ENCODE measurements at regions not wholly inside any gene's neighbourhood (a gene's known extent, or its start where the extent isn't known, plus 50 kb on each side); places are given as distances from the start of the nearest gene placed in this dataset.

DNA sequence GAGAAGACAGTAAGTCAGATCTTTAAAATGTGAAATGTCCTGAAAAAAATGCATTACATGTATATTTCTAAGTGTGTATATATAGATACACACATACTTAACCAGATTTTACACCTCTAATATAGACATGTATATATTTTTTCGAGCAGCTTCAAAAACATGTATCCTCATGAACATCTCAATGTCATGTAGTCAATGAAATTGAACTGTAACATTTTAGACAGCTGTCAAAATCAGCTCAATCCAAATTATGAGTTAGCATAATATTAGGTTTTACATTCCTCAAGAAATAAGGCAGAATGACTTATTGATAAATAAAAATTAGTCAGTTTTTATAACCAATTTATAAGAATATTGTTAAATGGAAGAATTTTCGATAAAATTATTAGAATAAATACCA is 665.7 kb downstream of the BRINP3 start:
- TF ChIP-seq, protein P1, sequence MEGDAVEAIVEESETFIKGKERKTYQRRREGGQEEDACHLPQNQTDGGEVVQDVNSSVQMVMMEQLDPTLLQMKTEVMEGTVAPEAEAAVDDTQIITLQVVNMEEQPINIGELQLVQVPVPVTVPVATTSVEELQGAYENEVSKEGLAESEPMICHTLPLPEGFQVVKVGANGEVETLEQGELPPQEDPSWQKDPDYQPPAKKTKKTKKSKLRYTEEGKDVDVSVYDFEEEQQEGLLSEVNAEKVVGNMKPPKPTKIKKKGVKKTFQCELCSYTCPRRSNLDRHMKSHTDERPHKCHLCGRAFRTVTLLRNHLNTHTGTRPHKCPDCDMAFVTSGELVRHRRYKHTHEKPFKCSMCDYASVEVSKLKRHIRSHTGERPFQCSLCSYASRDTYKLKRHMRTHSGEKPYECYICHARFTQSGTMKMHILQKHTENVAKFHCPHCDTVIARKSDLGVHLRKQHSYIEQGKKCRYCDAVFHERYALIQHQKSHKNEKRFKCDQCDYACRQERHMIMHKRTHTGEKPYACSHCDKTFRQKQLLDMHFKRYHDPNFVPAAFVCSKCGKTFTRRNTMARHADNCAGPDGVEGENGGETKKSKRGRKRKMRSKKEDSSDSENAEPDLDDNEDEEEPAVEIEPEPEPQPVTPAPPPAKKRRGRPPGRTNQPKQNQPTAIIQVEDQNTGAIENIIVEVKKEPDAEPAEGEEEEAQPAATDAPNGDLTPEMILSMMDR (IDR thresholded peaks at IDR 0.05; ENCODE audit: borderline replicate concordance, control extremely low read depth, extremely low read depth, insufficient read depth, missing control alignments) = no peak
- no peak for DNase-seq (ENCODE audit: low spot score)
- in situ Hi-C loops (cut with MboI; ENCODE audit: low sequenced_read_pairs, unreplicated experiment) = no loop called here

DNA sequence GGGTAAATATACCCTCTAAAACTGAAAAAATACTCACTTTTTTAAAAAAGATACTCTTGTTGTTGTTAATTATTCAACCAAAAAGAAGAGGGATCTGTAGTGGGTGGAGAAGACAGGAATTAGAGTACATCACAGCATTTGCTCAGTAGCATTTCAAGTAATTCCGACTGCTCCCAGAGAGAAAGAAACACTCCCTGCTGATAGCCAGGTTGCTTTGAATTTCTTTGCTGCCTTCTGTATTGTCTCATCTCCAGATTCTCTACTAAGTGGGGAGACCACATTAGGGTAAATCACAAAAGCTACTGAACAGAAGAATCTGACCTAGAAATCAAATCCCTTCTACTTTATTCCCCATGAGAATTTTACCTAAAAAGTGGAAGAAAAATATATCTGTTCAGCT is 661.1 kb downstream of the BRINP3 start:
- TF ChIP-seq, protein P1 (IDR thresholded peaks at IDR 0.05; ENCODE audit: borderline replicate concordance, control extremely low read depth, extremely low read depth, insufficient read depth, missing control alignments) = no peak
- no peak for DNase-seq (ENCODE audit: low spot score)
- in situ Hi-C loops (cut with MboI; ENCODE audit: low sequenced_read_pairs, unreplicated experiment) = no loop called here

DNA sequence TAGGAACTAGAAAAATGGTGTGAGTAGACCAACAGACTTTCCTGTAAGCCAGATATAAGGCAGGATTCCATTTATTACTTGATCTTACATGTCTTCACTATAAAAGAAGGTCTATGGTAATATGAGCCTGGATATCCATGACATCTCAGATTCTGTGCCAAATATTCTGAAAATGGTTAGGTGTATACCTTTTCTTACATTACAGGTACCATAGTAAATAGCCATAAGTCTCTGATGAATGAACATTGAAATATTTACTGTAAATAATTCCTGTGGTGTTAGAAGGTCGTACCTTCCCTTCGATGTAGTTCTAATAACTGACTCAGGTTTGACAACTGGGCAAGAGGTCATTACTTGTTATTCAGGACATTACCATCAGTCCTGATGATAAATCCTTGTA is 657.9 kb downstream of the BRINP3 start:
- TF ChIP-seq, protein P1 (IDR thresholded peaks at IDR 0.05; ENCODE audit: borderline replicate concordance, control extremely low read depth, extremely low read depth, insufficient read depth, missing control alignments) = no peak
- in situ Hi-C loops (cut with MboI; ENCODE audit: low sequenced_read_pairs, unreplicated experiment) = no loop called here
- no peak for DNase-seq (ENCODE audit: low spot score)

DNA sequence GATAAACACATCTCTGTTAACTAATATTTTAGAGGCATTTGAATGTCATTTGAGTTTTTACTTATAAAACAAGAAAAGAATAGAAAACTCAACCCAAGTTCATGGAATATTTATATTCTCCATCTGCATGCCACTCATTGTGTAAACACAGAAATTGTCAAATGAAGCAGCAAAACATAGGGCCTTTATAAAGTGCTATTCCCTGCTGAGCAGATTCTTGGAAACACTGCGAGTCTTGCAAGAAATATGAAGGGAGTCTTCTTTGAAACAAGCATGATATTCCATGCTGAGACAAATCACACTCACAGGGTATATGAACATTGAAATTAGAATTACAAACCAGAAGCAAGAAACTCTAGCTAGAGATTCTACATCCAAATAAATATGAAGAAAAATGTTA is 655.8 kb downstream of the BRINP3 start:
- TF ChIP-seq, protein P1 (IDR thresholded peaks at IDR 0.05; ENCODE audit: borderline replicate concordance, control extremely low read depth, extremely low read depth, insufficient read depth, missing control alignments) = no peak
- in situ Hi-C loops (cut with MboI; ENCODE audit: low sequenced_read_pairs, unreplicated experiment) = no loop called here
- no peak for DNase-seq (ENCODE audit: low spot score)

DNA sequence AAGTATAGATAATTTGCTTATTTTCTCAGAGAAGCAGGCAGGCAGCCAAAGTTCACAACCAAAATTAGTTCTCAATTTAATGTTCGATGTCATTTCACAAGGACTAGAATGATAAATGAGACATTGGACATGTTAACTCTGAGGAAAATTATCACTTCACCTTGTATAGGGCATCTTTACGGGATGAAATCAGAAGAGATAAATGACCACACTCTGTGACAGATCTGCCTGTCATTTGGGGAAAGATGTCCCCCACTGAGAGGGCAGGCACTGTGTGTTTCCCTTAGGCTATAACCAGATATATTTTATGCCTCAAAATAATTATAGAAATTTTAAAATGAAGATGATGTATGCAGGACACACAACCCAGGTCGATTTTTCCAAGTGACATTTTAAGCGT is 642.9 kb downstream of the BRINP3 start:
- in situ Hi-C loops (cut with MboI; ENCODE audit: low sequenced_read_pairs, unreplicated experiment) = no loop called here
- no peak for DNase-seq (ENCODE audit: low spot score)

DNA sequence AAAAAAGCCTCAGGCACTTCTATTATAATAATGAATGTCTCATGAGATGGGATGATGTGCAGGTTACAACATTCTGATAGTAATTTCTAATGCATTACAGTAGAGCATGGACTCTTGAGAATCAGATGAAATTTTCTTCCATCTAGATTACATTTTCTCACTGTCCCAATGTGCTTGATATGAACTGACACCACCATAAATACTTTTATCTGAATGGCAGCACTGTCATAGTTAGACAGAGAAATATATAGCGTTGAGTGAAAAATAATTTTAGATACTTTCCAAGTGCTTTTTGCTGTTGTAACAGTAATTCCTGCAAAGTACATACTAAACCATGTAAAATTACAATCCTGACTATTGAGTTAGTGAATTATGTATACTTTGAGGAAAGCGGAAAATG is 630.1 kb downstream of the BRINP3 start:
- no peak for DNase-seq (ENCODE audit: low spot score)
- TF ChIP-seq, protein P1 (IDR thresholded peaks at IDR 0.05; ENCODE audit: borderline replicate concordance, control extremely low read depth, extremely low read depth, insufficient read depth, missing control alignments) = no peak
- in situ Hi-C loops (cut with MboI; ENCODE audit: low sequenced_read_pairs, unreplicated experiment) = no loop called here

More for the DNA sequence above, 642.9 kb downstream of the BRINP3 start:
- TF ChIP-seq, protein P1 (IDR thresholded peaks at IDR 0.05; ENCODE audit: borderline replicate concordance, control extremely low read depth, extremely low read depth, insufficient read depth, missing control alignments) = no peak

Data from GM13976 (cell line).